Right ventricle myocardium inferior (tissue), 1 donor: ENCODE measurements at regions not wholly inside any gene's neighbourhood (a gene's known extent, or its start where the extent isn't known, plus 50 kb on each side); places are given as distances from the start of the nearest gene placed in this dataset.
"Not testable (repeated sequence)": the region's sequence is repeated elsewhere in the genome, so short reads cannot be mapped to it uniquely, and the experiment has no call there.

ENCODE experiments used
- ATAC-seq: fragments of 200-7000 bp; cut with Tn5 transposase; one replicate; pipeline ENCODE4 v1.9.1; 2020; ENCODE audit warnings: mild to moderate bottlenecking, moderate library complexity
- DNase-seq: peaks from one replicate; pipeline ENCODE4 v3.0.0; 2021; ENCODE audit errors: missing footprints
- intact Hi-C: fragments of 100-400 bp; cut with DNase I; formaldehyde crosslinking; loops from one replicate; pipeline ENCODE4 v1.11.0; 2022
- donor health status: DM: no; HTN: yes; CAD: no; lungs with severe emphysema.

DNA sequence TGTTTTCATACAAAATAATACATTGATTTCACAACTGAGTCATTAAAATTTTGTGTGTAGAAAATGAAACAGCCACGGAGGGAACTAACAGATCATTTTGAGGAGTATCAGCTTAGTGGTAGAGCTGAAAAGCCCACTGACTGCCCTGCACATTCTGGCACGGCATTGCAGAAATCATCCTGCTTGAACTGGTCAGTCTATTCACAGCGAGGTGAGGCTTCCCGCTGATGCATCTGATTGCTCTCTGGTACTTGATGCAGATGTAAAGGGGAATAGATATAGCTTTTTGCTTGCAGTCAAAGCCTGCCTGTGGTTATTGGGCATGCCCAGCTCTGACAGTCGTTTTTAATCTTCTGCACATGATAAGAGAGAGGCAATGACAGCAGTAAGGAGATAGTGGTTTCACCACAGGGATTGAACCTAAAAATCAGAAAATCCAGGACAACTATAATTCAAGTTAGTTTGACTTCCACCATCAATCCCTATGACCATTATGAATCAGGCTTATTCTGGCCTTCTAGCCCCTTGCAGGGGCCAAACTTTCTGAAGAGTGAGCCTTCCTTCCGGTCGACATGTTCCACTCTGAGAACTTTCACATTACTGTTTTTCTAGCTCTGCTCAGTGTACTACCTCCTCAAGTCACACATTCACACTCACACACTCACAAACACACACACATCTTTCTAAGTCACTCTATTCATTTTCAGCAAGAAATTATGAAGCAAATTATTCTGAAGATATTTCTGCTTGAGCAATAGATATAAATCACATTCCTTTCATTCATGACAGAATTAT, 782.8 kb upstream of the NUDT12 start:
- no peak for DNase-seq
- intact Hi-C loops, result no loop called here

GRCh38 chr5:104344809-104345208, 782.2 kb upstream of the NUDT12 start:
- intact Hi-C loops, result no loop called here
- ATAC-seq, result no peak

More for the DNA sequence above, 782.8 kb upstream of the NUDT12 start:
- no peak for ATAC-seq

DNA sequence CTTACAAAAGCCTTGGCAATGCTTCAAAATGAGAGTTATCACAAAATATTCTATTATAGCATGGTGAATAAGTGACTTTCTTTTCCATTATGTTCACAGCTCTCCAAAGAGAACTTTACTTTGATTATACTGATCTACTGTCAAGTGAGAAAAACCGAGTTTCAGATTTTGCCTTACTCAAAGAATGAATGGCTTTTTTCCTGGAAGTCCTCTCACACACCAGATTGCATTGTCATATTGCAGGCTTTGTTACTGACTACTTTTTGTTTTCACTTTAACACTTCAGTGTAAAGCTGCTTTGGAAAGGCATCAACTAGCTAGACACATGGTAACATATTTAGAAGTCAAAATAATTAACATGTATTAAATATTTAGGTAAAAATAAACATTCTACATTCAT, 765.2 kb upstream of the NUDT12 start:
- ATAC-seq, result no peak
- intact Hi-C loops, result no loop called here
- DNase-seq, result no peak

More at GRCh38 chr5:104344809-104345208, 782.2 kb upstream of the NUDT12 start:
- no peak for DNase-seq

DNA sequence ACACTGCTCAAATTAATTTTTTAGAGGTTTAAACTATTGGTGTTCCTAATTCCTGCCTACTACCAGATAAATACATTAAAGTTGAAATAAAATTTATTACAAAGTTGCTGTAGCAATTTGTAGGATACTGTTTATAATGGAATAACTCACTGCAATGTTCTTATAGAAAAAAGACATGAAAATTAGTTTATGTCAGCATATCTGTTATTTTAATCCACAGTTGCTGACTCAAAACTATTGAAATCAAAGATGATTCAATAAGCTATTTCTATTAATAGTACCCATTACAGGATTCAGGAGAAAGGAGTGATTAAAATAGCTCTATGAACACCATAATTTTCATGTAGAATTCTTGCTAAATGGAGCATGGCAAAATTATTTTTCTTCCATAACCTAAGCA, 764.4 kb upstream of the NUDT12 start:
- intact Hi-C loops, result no loop called here
- ATAC-seq (no peak), DNase-seq (no peak)

GRCh38 chr5:104325356-104325755, 762.8 kb upstream of the NUDT12 start:
- ATAC-seq, result no peak

GRCh38 chr5:104316676-104317075, 754.1 kb upstream of the NUDT12 start:
- ATAC-seq, DNase-seq, intact Hi-C loops: not testable (repeated sequence)

More at GRCh38 chr5:104325356-104325755, 762.8 kb upstream of the NUDT12 start:
- DNase-seq, result no peak
- intact Hi-C loops, result no loop called here

DNA sequence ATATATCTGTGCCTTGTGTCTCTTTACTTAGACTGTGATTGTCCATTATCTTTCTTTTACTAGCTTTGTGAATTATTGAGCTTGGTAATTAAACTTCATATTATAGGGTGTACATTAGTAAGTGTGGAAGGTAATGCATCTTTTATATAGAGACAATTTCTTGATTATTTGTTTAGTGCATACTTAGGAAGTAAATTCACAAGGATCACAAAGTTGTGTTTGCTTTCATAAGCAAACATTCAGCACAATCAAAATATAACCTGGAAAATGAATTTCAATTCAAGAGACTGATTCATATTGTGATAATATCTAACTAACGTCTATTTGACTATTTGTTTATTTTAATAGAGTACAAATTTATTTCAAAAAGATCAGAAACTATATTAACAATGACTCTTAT, 749.9 kb upstream of the NUDT12 start:
- ATAC-seq (no peak), DNase-seq (no peak)
- intact Hi-C loops, result no loop called here

- intact Hi-C loops, result no loop called here
- ATAC-seq (no peak), DNase-seq (no peak)
Measured at GRCh38 chr5:104305602-104306001, 743.0 kb upstream of the NUDT12 start.

DNA sequence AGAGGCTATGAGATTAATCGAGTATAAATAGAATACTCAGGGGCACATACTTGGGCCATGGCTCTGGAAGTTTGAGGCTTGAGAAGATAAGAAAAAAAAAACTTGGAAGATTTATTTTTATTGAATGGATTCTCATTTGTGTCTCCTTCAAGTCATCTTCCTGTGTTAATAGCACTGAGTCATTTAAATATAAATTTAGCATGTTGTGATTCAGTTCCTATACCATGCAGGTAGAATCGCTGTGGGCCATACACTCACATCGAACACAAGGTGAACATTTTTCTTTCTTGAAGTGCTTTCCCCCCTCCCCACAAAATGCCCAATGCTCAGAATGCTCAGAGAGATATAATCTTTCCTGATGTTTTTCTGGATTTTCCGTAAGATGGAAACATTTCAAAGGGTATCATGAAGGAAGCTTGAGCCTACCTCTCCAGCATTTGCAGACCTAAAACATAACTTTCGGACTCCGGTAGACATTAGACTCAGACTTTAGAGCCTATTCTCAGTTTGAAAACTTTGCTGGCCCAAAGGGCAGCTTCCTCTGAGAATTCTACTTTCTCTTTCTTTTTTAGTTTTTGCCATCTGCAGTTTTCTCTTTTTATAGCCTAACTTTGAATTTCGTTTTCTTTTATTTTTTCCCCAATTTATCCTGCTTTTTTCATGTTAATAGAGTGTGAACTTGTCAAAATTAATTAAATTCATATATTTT, 737.6 kb upstream of the NUDT12 start:
- no peak for DNase-seq
- intact Hi-C loops, result no loop called here
- ATAC-seq, result no peak

- no peak for ATAC-seq
- intact Hi-C loops, result no loop called here
- DNase-seq, result no peak
Measured at GRCh38 chr5:104298518-104298917, 735.9 kb upstream of the NUDT12 start.

GRCh38 chr5:104297076-104297475, 734.5 kb upstream of the NUDT12 start:
- DNase-seq (no peak), ATAC-seq (no peak)
- intact Hi-C loops, result no loop called here

DNA sequence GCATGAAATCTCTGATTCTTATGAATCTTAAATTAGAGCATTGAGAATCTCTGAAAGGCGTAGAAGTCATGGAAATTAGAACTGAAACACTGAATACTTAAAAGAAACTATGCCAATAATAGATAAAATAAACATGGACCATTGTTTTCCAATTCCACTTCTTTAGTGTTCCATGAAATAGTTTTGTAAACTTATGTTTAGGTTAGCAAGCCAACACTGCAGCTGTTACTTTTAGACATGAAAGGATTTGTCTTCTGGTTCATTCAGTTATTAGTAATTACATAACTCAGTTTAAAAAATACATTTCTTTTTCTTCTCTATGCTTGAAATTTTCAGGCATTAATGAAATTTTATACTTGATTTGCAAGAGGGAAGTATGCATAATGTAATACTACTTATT, 733.4 kb upstream of the NUDT12 start:
- ATAC-seq (no peak), DNase-seq (no peak)
- intact Hi-C loops, result no loop called here

DNA sequence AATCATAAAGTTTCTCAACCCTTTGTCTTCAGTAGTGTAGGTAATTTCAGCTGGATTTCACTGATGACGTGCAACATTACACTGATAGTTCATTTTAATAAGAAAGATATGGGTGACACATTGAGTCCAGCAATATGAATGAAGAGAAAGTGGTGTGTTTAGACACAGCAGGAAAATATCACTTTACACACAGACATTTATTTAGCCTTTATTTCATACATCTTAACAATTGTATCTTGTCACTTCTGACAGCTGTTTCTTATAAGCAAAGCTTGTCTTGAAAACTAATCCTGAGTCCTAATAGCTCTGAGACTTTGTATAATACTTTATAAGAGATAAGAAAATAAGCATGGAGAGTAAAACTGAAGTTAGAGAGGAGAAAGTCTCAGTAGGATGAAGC, 720.5 kb upstream of the NUDT12 start:
- no peak for DNase-seq
- no peak for ATAC-seq
- intact Hi-C loops, result no loop called here

DNA sequence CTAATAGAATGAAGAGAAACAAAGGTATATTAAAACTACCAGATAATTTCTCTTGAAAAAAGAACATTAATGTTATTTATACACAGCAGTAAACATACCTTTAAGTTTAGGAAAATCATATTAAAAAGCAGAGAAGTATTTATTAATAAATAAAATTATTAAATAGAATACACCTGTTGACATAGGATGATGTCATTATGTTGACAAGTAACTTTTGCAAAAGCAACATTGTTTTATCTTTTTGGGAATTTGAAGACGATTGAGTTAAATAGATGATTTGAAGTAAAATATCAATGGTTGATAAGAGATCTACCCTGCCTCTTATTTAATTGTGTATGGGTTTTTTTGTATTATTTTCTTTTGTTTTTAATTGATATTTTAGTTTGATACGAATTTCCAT, 711.1 kb upstream of the NUDT12 start:
- no peak for DNase-seq
- no peak for ATAC-seq
- intact Hi-C loops, result no loop called here

- no peak for ATAC-seq
- intact Hi-C loops, result no loop called here
- DNase-seq, result no peak
Measured at GRCh38 chr5:104267320-104268015, 704.9 kb upstream of the NUDT12 start.

GRCh38 chr5:104266161-104266560, 703.6 kb upstream of the NUDT12 start:
- no peak for ATAC-seq
- DNase-seq, result no peak
- intact Hi-C loops, result no loop called here

- DNase-seq (no peak), ATAC-seq (no peak)
- intact Hi-C loops, result no loop called here
Measured at GRCh38 chr5:104265531-104266140, 703.0 kb upstream of the NUDT12 start.

DNA sequence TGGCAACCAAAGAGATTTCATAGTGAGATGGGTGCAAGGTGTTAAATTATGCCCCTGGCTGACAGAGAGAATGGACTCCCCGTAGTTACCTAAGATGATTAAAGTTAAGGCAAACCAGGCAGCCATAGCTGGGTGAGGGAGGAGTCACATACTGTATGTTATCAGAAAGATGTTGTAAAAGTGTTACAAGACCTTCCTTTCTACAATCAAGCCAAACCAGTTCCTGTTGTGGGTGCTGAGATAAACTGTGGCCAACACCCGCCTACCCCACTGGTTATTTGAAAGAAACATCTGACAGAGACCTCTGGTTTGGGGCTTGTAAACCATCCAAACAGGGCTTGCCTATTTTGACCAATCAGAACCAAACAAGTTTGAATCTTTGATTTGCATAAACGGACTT, 684.7 kb upstream of the NUDT12 start:
- no peak for DNase-seq
- no peak for ATAC-seq
- intact Hi-C loops, result no loop called here

- no peak for DNase-seq
- no peak for ATAC-seq
- intact Hi-C loops, result no loop called here
Measured at GRCh38 chr5:104241046-104241445, 678.5 kb upstream of the NUDT12 start.
